Kidney (tissue), 13 donors: ENCODE measurements at regions not wholly inside any gene's neighbourhood (a gene's known extent, or its start where the extent isn't known, plus 50 kb on each side); places are given as distances from the start of the nearest gene placed in this dataset.
"Not testable (repeated sequence)": the region's sequence is repeated elsewhere in the genome, so short reads cannot be mapped to it uniquely, and the experiment has no call there.

Source experiments
- DNase-seq, 5 donors: peaks; one replicate each; pipeline ENCODE4 v3.0.0-alpha.2; 2013 to 2020
- FAIRE-seq: peaks from 2 replicates; lab custom pipeline; 2012; peaks lifted over from hg19 to GRCh38; lab: Jason Lieb, UNC
- H3K27ac ChIP-seq, 2 donors: one replicate each; pipeline ENCODE4 v1.7.0; 2013; ENCODE audit warnings: low read depth in 2 of 2, low read length in 2 of 2, inconsistent platforms in 1 of 2
- H3K27me3 ChIP-seq: one replicate; pipeline ENCODE4 v1.7.1; 2013; ENCODE audit warnings: low read length, inconsistent platforms; ENCODE audit not compliant: control insufficient read depth, insufficient read depth
- H3K36me3 ChIP-seq, 3 donors: one replicate each; pipeline versions ENCODE4 v1.7.0 to v1.7.1; 2013; ENCODE audit warnings: low read length in 3 of 3, control low read depth in 1 of 3, inconsistent platforms in 1 of 3; ENCODE audit not compliant: insufficient read depth in 3 of 3, control insufficient read depth in 2 of 3
- H3K4me1 ChIP-seq, 3 donors: one replicate each; pipeline versions ENCODE4 v1.7.0 to v1.7.1; 2013; ENCODE audit warnings: low read length in 3 of 3, inconsistent platforms in 1 of 3, low read depth in 1 of 3; ENCODE audit not compliant: control insufficient read depth in 2 of 3, insufficient read depth in 2 of 3
- H3K4me3 ChIP-seq, 3 donors: one replicate each; pipeline versions ENCODE4 v1.7.0 to v1.8.1; 2013; ENCODE audit warnings: low read length in 3 of 3, control low read depth in 1 of 3, inconsistent platforms in 1 of 3
- H3K9ac ChIP-seq, 3 donors: one replicate each; pipeline versions ENCODE4 v1.7.0 to v1.7.1; 2013; ENCODE audit warnings: low read length in 3 of 3, control low read depth in 1 of 3, inconsistent platforms in 1 of 3
- H3K9me3 ChIP-seq, 3 donors: one replicate each; pipeline versions ENCODE4 v1.7.0 to v1.7.1; 2013; ENCODE audit warnings: low read length in 3 of 3, control low read depth in 1 of 3, inconsistent platforms in 1 of 3; ENCODE audit not compliant: control insufficient read depth in 2 of 3, insufficient read depth in 1 of 3
- intact Hi-C: fragments of 100-400 bp; cut with DNase I; formaldehyde crosslinking; loops from one replicate; pipeline ENCODE4 v1.11.1; 2022
- TF ChIP-seq, protein P1 (sequence below): IDR thresholded peaks from 3 replicates; pipeline ENCODE4 v1.5.1; 2012; ENCODE audit warnings: mild to moderate bottlenecking, moderate library complexity, borderline replicate concordance; ENCODE audit not compliant: insufficient read depth; ENCODE audit errors: extremely low read depth
- donor health status: control.
- donor health status: control.
- donor health status: control.
- donor health status: control.
- donor health status: control.
- donor health status: DM: yes; HTN: yes; CAD: no.
- donor health status: Normal renal cell carcinoma (clear cell type).

DNA sequence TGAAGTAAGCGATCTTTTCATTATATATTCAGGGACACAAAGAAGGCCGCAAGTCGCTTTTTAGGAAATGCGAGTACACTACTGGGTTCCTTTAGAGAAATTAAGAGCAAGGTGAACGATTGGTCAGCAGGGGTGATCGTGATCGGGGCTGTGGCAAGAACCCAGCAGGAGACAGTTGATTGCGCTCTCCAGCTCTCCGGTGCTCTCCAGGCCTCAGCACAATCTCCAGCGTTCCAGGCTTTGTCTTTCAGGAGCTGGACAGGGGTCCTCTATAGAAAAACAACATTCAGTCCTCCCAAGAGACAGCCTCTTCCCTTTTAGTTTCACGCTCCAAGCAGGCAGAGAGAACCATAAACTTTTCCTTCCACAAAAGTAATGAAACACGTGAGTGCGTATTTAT is 170.5 kb upstream of the KLF6 start:
- peak in 3 of 5 donors; percentile 48 to 75 (median 59) for DNase-seq
- FAIRE-seq = no peak

DNA sequence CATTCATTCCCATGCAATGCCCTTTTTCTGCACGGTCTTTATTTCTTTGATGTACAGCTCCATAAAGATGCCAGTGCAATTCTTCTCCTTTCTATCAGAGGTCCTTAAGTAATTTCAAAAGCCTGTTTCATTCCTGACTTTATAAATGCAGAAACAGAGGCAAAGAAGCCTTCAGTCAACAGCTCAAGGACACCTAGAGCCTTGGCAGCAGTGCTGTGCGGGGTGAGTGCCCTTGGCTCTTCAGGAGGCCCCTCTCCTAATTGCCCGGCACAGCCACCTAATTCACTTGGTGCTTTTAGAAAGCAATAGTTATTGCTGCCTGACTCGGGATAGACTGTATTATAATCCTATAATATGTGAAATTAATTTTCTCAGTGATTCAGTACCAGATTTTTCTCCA is 169.6 kb upstream of the KLF6 start:
- TF ChIP-seq, protein P1, sequence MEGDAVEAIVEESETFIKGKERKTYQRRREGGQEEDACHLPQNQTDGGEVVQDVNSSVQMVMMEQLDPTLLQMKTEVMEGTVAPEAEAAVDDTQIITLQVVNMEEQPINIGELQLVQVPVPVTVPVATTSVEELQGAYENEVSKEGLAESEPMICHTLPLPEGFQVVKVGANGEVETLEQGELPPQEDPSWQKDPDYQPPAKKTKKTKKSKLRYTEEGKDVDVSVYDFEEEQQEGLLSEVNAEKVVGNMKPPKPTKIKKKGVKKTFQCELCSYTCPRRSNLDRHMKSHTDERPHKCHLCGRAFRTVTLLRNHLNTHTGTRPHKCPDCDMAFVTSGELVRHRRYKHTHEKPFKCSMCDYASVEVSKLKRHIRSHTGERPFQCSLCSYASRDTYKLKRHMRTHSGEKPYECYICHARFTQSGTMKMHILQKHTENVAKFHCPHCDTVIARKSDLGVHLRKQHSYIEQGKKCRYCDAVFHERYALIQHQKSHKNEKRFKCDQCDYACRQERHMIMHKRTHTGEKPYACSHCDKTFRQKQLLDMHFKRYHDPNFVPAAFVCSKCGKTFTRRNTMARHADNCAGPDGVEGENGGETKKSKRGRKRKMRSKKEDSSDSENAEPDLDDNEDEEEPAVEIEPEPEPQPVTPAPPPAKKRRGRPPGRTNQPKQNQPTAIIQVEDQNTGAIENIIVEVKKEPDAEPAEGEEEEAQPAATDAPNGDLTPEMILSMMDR = no peak
- intact Hi-C loops = no loop called here
- FAIRE-seq (no peak), DNase-seq (no peak)
- Histone ChIP-seq H3K27me3 (no peaks in the 10 kb centered on the region), H3K27ac (no peak overlapping the region), H3K9ac (no peak overlapping the region), H3K4me3 (no peak overlapping the region), H3K9me3 (no peaks in the 10 kb centered on the region), H3K4me1 (no peaks in the 10 kb centered on the region), H3K36me3 (no peaks in the 10 kb centered on the region)

More for the DNA sequence above, 170.5 kb upstream of the KLF6 start:
- Histone ChIP-seq H3K4me1 (no peaks in the 10 kb centered on the region), H3K36me3 (no peaks in the 10 kb centered on the region), H3K9me3 (no peaks in the 10 kb centered on the region), H3K27me3 (no peaks in the 10 kb centered on the region), H3K4me3 (no peak overlapping the region), H3K27ac (no peak overlapping the region), H3K9ac (no peak overlapping the region)
- intact Hi-C loops = no loop called here
- TF ChIP-seq, protein P1 = no peak

DNA sequence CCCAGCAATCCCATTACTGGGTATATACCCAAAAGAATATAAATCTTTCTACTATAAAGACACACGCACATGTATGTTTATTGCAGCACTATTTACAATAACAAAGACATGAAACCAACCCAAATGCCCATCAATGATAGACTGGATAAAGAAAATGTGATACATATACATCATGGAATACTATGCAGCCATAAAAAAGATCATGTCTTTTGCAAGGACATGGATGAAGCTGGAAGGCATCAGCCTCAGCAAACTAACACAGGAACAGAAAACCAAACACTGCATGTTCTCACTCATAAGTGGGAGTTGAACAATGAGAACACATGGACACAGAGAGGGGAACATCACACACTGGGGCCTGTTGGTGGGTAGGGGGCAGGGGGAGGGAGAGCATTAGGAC is 169.0 kb upstream of the KLF6 start:
- FAIRE-seq, DNase-seq, H3K4me3 ChIP-seq, H3K9me3 ChIP-seq, H3K4me1 ChIP-seq, H3K9ac ChIP-seq, H3K36me3 ChIP-seq, intact Hi-C loops, H3K27ac ChIP-seq, H3K27me3 ChIP-seq: not testable (repeated sequence)

DNA sequence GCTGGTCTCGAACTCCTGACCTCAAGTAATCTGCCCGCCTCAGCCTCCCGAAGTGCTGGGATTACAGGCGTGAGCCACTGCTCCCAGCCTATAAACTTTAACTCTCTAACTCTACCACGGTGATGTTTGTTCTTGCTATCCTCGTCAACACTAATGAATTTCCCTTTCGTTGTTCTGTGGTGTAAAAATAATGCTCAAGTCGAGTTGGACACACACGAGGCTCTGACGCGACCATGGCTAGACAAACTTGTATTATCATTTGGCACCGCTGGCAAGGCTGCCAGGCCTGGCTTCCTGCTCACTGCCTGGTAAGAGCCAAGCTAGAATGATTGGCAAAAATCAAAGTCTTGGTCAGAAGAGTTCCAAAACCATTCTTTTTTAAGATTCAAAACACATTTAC is 167.0 kb upstream of the KLF6 start:
- H3K4me3 ChIP-seq = no peak overlapping the region
- intact Hi-C loops = no loop called here
- no peak overlapping the region for H3K27ac ChIP-seq
- no peak for FAIRE-seq
- no peaks in the 10 kb centered on the region for H3K27me3 ChIP-seq
- no peak overlapping the region for H3K9ac ChIP-seq
- H3K9me3 ChIP-seq = no peaks in the 10 kb centered on the region
- no peaks in the 10 kb centered on the region for H3K36me3 ChIP-seq
- H3K4me1 ChIP-seq = no peaks in the 10 kb centered on the region
- DNase-seq = no peak
- TF ChIP-seq, protein P1 = no peak
